Retinal pigment epithelial cell (primary cell): ENCODE measurements at regions not wholly inside any gene's neighbourhood (a gene's known extent, or its start where the extent isn't known, plus 50 kb on each side); places are given as distances from the start of the nearest gene placed in this dataset.

Experiments
- DNase-seq: peaks from one replicate; pipeline ENCODE4 v3.0.0-alpha.2; 2010; ENCODE audit warnings: low read depth
- H3K4me3 ChIP-seq: 2 replicates; pipeline ENCODE4 v1.5.1; 2011; ENCODE audit warnings: mild to moderate bottlenecking, low read length, control low read depth, moderate library complexity
- TF ChIP-seq, protein P1 (sequence below): conservative IDR thresholded peaks from 2 replicates; pipeline ENCODE4 v1.5.1; 2011; ENCODE audit warnings: low read depth, low read length, control low read depth, inconsistent platforms

DNA sequence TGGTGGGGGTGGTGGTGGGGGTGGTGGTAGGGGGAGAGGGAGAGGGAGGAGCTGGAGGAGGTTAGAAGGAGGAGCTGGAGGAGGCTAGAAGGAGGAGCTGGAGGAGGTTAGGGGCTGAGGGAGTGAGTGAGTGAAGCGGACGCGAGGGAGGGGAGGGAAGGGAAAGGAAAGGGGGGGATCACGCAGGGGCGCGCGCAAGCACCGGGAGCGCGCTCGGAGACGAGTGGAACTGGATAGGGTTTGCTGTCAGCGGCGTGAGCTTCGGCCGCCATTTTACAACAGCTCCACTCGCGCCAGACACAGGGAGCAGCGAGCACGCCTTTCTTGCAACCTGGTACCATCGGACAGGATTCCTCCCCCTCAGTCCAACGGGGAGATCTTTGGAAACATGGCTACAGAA, 90.5 kb upstream of the FERMT1 start:
- TF ChIP-seq, protein P1, sequence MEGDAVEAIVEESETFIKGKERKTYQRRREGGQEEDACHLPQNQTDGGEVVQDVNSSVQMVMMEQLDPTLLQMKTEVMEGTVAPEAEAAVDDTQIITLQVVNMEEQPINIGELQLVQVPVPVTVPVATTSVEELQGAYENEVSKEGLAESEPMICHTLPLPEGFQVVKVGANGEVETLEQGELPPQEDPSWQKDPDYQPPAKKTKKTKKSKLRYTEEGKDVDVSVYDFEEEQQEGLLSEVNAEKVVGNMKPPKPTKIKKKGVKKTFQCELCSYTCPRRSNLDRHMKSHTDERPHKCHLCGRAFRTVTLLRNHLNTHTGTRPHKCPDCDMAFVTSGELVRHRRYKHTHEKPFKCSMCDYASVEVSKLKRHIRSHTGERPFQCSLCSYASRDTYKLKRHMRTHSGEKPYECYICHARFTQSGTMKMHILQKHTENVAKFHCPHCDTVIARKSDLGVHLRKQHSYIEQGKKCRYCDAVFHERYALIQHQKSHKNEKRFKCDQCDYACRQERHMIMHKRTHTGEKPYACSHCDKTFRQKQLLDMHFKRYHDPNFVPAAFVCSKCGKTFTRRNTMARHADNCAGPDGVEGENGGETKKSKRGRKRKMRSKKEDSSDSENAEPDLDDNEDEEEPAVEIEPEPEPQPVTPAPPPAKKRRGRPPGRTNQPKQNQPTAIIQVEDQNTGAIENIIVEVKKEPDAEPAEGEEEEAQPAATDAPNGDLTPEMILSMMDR, result no peak
- H3K4me3 ChIP-seq, result no peak overlapping the region
- DNase-seq, result no peak

DNA sequence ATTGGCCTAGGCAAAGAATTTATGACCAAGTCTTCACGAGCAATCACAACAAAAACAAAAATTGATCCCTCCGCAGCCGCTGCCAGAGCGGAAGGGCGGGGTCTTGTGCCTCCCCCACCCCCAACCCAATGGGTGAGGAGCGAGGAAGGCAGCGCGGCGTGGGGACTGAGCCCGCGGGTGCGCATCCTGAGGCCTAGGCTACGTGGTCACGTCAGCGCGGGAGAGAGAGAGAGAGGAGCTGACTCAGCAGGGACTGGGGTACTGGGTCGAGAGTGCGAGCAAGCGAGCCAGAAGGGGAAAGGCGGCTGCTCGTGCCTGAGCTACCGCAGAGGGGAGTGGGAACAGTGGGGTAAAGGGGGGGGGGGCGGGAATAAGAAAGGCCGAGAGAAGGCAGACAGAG, 90.1 kb upstream of the FERMT1 start:
- no peak overlapping the region for H3K4me3 ChIP-seq
- no peak for DNase-seq
- TF ChIP-seq, protein P1, result no peak

DNA sequence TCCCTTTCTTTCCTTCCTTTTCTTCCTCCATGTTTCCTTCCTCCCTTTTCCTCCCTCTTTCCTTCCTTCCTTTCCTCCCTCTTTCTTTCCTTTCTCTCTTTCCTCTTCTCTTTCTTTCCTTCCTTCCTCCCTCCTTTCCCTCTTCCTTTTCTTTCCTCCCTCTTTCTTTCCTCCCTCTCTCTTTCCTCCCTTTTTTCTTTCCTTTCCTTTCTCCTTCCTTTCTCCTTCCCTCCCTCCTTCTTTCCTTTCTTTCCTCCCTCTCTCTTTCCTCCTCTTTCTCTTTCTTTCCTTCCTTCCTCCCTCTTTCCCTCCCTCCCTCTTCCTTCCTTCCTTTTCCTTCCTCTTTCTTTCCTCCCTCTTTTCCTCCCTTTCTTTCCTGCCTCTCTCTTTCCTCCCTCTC, 86.3 kb upstream of the FERMT1 start:
- TF ChIP-seq, protein P1, result no peak
- DNase-seq, result no peak
- no peak overlapping the region for H3K4me3 ChIP-seq

DNA sequence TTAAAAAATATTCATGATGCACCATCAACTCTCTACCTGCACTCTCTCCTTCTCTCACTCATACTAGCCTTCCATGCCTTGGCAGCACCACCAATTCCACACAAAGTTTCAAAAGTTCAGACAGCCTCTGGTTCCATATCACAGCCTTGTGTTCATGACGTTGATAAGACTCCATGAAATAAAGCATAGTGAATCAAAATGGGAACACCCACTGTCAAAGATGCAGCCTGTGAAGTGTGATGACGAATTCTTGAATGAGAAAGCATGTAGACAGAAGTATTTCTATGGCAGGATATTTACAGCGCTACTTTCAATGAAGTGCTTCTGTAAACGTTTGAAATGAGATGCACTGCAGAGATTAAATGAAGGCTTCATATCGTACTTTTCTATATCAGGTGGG, 77.3 kb upstream of the FERMT1 start:
- TF ChIP-seq, protein P1, result no peak
- H3K4me3 ChIP-seq, result no peak overlapping the region
- no peak for DNase-seq

DNA sequence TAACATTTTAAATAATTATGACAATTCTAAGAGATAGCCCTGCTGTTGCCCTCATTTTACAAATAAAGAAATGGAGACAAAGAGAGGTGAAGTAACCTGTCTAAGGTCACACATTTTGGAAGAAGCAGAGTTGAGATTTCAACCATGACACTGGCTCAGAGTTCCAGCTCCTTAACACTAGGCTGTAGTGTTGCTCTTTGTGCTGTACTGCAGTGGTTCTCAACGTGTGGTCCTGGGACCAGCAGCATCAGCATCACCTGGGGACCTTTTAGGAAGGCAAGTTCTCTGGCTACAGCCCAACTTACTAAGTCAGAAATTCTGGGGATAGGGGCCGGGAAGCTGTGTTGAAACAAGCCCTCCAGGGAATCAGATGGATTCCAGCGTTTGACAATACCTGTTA, 62.4 kb upstream of the FERMT1 start:
- TF ChIP-seq, protein P1, result peak; percentile 18
- no peak for DNase-seq
- H3K4me3 ChIP-seq, result no peak overlapping the region

DNA sequence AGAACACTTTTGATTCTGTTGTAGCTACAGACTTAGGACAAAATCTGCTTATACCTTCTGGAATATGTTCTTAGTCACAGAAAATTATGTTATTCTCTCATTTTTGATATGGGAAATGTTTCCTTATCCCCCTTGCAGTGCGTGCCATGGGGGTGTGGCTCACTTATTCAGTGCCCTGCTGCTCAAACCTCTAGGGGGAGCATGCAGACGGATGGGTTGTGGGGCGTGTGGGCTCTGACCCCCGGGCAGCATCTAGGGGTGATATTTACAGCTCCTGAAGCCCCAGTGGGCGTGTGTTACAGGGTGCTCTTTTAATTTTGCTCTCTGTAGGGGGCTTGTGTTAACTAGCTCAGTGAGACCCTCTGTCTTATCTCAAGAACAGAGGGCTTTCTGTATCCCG, 61.3 kb upstream of the FERMT1 start:
- no peak overlapping the region for H3K4me3 ChIP-seq
- TF ChIP-seq, protein P1, result peak; percentile 25
- no peak for DNase-seq

DNA sequence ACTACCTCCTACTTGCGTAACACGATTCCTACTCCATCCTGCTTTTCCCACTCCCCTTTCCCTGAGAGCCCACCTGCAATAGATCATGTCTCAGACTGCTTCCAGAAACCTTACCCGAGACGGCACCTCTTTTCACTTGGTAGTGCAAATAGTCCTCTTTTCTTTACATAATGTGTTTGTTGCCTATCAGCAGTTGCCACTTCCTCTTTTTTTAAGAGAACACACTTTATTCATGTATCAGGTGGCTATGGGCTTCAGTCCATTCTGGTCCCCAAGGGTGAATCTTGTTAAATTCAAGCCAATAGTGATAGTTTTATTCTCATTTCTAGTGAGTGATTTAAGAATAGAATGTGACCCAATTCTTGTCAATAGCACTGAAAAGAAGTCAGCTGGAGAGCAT, 57.7 kb upstream of the FERMT1 start:
- TF ChIP-seq, protein P1, result no peak
- no peak for DNase-seq
- no peak overlapping the region for H3K4me3 ChIP-seq
